HG03159 (cell line): ENCODE measurements at regions not wholly inside any gene's neighbourhood (a gene's known extent, or its start where the extent isn't known, plus 50 kb on each side); places are given as distances from the start of the nearest gene placed in this dataset.

ENCODE experiments used
- ATAC-seq: cut with Tn5 transposase; IDR thresholded peaks from one replicate; pipeline ENCODE4 v1.9.1; 2021; ENCODE audit warnings: mild to moderate bottlenecking, moderate library complexity; ENCODE audit not compliant: unreplicated experiment

GRCh38 chr5:51902512-51902911 is 519.3 kb downstream of the ISL1 start:
- ATAC-seq = no peak

GRCh38 chr5:51908215-51908614 is 525.0 kb downstream of the ISL1 start:
- ATAC-seq = no peak

- no peak for ATAC-seq
Measured at GRCh38 chr5:51944500-51945125, 561.4 kb downstream of the ISL1 start.

- ATAC-seq = no peak
Measured at GRCh38 chr5:51958473-51958872, 575.2 kb downstream of the ISL1 start.

DNA sequence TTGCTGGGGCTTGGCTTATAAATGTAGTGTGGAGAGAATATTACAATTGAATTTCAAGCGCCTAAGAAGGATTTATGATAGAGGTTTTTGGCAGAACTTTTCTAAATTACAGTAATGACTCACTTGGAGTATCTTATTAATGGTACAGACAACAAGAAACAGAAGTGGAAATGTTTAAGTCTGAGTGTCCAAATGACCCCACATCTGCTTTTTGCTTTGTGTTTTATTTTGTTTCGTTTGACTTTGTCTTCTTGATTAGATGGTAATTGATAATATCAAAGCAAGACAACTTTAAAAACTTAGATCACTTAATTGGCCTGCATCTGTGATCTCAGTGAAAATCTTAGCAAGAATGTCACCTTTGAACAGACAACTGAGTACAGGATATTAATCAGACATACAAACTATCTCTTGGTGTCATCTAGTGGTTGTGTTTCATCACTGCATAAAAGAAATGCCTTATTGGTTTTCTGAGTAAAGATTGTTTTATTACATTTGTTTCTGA is 577.4 kb downstream of the ISL1 start:
- ATAC-seq = no peak

DNA sequence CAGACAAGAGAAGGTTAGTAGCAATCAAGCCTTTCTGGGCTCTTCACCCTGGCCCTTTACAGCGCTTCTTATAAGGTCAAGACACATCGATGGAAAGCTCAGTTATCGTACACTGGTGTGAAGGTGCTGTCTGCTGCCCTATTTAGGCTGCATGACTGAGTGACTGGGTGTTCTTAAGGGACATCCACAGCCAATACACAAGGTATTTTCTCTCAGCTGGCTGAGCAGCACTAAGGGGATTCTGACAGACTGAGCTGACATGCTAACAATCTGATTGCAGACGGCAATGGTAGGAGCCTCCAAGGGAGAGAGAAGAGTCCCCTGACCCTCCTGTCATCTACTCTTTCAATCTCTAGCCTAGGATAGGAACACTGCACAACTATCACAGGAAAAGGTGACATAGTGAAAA is 577.9 kb downstream of the ISL1 start:
- ATAC-seq = no peak

DNA sequence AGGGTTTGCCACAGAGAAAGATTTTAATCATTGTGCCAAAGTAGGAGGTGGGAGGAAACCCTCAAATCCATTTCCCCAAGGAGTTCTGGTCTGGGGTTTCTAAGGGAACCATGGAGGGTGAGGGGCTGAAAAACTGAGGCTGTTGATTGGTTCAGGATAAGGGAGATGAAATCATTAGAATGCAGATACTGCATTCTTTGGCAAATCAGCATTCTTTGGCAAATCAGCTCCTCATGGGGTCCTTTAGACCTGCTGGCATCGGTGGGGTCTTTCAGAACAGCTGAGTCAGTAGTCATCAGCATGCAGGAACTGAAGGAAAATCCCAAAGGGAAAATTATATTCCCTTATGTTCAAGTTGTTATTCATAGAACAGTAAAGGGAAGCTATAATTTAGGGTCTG is 585.5 kb downstream of the ISL1 start:
- ATAC-seq = no peak

- no peak for ATAC-seq
Measured at GRCh38 chr5:51974834-51975233, 591.6 kb downstream of the ISL1 start.

- ATAC-seq = no peak
Measured at GRCh38 chr5:51977014-51977413, 593.8 kb downstream of the ISL1 start.

DNA sequence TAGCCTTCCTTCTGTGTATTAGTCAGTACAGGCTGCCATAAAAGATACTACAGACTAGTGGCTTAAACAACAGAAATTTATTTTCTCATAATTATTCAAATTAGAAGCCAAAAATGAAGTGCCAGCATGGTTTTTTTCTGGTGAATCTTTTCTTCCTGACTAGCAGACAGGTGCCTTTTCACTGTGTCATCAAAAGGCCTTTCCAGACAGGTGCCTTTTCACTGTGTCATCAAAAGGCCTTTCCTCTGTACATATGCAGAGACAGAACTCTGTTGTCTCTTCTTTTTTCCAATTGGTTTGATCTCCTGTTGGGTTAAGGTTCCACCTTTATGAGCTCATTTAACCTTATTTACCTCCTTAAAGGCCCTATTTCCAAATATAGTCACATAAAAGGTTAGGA is 599.9 kb downstream of the ISL1 start:
- ATAC-seq = no peak

DNA sequence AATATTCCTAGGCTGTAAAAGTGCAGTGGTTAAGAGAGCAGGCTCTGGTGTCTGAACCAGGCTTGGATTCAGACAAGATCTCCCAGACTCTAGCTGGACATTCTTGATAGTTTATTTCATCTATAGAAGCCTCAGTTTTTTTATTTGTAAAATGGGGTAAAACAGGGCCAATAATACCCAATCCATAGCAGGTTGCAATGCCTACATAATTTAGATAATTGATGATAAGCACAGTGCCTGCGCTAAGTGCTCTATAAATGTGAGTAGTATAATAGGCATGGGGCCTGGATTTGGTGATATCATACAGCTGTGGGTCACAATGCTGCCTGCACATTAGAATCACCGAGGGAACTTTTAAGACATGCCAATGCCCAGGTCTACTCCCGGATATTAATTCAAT is 603.5 kb downstream of the ISL1 start:
- no peak for ATAC-seq

- no peak for ATAC-seq
Measured at GRCh38 chr5:51987239-51987638, 604.0 kb downstream of the ISL1 start.

GRCh38 chr5:51987669-51988209 is 604.5 kb downstream of the ISL1 start:
- ATAC-seq = no peak

DNA sequence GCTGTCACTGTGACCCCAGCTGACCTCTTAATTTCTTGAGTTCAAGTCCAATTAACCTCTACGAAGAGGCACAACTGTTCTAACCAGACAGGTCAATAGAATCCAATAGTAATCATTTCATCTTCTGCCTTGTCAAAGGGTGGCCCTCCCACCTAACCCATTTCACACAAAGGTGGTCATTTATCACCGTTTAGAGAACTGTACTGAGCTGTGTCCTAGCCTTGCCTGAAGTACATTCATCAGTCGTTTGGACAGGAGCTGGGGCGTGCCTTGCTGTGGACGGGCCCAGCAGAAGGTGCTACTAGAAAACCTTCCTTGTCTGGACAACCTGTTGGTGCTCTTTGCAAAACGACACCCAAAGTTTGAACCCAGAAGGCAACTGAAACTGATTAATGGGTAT is 605.4 kb downstream of the ISL1 start:
- no peak for ATAC-seq

- ATAC-seq = no peak
Measured at GRCh38 chr5:51990241-51990640, 607.0 kb downstream of the ISL1 start.

DNA sequence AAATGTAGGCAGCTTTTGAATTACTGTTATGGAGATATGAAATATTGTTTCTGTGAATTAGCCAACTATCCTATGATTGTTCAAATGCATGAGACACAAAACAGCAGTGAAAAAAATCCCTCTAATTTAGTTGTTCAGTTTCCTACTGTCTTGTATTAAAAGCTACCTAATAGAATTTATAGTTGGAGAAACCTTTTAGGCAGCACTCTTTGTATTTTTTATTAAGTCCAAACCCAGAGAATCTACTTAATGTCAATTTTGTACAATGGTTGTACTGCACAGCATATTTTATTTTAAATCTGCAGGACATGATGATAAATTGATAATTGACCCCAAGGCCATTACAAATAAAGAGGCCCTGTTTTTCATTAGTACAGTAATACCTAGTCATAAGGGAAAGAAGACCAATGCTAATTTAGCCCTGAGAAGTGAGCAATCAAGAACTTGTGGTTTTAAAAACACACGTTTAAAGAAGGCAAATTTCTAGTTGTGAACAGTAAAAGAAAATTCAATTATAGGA is 607.5 kb downstream of the ISL1 start:
- no peak for ATAC-seq

- ATAC-seq = no peak
Measured at GRCh38 chr5:51991940-51992339, 608.7 kb downstream of the ISL1 start.

- ATAC-seq = no peak
Measured at GRCh38 chr5:51995773-51996306, 612.6 kb downstream of the ISL1 start.

DNA sequence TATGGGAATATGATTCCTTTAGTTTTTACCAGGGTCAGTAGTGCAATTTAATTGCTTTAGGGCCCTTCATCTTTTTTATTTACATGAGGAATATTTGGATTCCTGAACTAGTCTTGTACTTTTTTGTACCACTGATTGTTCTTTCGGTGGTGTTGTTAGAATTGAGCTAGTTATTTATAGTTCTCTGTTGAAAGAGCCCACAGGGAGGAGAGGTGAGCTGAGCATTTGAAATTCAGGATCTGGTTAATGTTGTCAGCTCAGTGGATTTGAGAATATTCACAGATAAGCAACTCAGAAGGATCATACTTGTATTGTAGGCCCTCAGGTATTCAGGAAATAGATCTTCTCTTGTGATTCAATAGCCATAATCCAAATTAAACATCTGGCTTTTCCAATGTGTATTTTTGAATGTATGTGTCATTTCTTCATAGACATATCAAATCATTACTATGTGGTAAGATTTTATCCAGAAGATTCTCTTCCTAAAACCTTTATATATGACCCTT is 613.2 kb downstream of the ISL1 start:
- no peak for ATAC-seq

GRCh38 chr5:51997500-51997899 is 614.3 kb downstream of the ISL1 start:
- ATAC-seq = no peak

GRCh38 chr5:51997949-51998348 is 614.7 kb downstream of the ISL1 start:
- no peak for ATAC-seq

DNA sequence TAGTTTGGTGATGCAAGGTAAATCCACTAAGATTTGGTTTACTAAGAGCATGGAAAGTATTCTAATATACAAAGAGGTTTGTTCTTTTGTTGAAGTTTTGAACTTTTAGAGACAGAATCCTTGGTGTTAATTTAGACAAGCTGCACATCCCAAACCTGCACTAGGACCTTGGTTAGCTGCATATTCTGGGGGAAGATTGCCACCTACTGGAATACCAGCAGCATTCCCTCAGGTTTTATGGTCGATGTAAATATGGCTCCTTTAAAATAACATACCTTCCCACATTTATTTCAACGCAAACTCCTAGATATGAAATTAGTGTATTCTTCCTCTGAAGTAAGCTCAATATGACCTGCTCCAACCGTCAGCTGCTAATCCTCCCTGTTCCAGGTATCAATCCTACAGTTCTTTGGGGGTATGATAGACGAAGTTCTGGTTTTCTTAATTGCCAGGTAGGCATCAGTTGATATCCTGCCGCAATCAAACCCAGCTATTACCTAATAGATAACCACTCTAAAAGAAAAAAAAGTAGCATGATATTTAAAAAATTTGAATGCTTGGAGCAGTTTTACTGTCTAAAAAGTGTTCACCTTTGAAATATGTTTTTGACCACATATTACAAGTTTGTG is 624.1 kb downstream of the ISL1 start:
- peak; percentile 51 for ATAC-seq
